Astrocyte (in vitro differentiated cells and primary cell): ENCODE measurements at regions not wholly inside any gene's neighbourhood (a gene's known extent, or its start where the extent isn't known, plus 50 kb on each side); places are given as distances from the start of the nearest gene placed in this dataset.

ENCODE experiments used
- DNase-seq: peaks from one replicate; pipeline ENCODE4 v3.0.0-alpha.2; 2010; ENCODE audit warnings: low read depth
- FAIRE-seq: peaks from 2 replicates; lab custom pipeline; 2011; peaks lifted over from hg19 to GRCh38; lab: Jason Lieb, UNC
- H2AFZ ChIP-seq: 2 replicates; pipeline ENCODE4 v1.6.0; 2012; ENCODE audit warnings: low read depth, low read length, inconsistent platforms
- H3K27ac ChIP-seq: 2 replicates; pipeline ENCODE4 v1.5.1; 2011; ENCODE audit warnings: low read depth, low read length, inconsistent platforms
- H3K27me3 ChIP-seq: 2 replicates; pipeline ENCODE4 v1.6.0; 2011; ENCODE audit warnings: low read length, inconsistent platforms; ENCODE audit not compliant: insufficient read depth
- H3K36me3 ChIP-seq: 2 replicates; pipeline ENCODE4 v1.5.1; 2011; ENCODE audit warnings: low read length, inconsistent platforms; ENCODE audit not compliant: insufficient read depth
- H3K4me1 ChIP-seq: 2 replicates; pipeline ENCODE4 v1.5.1; 2011; ENCODE audit warnings: low read length, inconsistent platforms; ENCODE audit not compliant: insufficient read depth
- H3K4me2 ChIP-seq: 2 replicates; pipeline ENCODE4 v1.6.0; 2012; ENCODE audit warnings: low read length, inconsistent platforms
- H3K4me3 ChIP-seq: 2 replicates; pipeline ENCODE4 v1.5.1; 2011; ENCODE audit warnings: low read depth, mild to moderate bottlenecking, low read length, inconsistent platforms; ENCODE audit not compliant: insufficient read depth
- H3K79me2 ChIP-seq: 2 replicates; pipeline ENCODE4 v1.6.0; 2012; ENCODE audit warnings: mild to moderate bottlenecking, low read length, inconsistent platforms; ENCODE audit not compliant: insufficient read depth
- H3K9ac ChIP-seq: 2 replicates; pipeline ENCODE4 v1.6.0; 2012; ENCODE audit warnings: mild to moderate bottlenecking, low read length, inconsistent platforms
- H3K9me3 ChIP-seq: 2 replicates; pipeline ENCODE4 v1.5.1; 2012; ENCODE audit warnings: low read depth, mild to moderate bottlenecking, low read length, inconsistent platforms; ENCODE audit not compliant: insufficient read depth
- H4K20me1 ChIP-seq: 2 replicates; pipeline ENCODE4 v1.6.0; 2012; ENCODE audit warnings: low read length, inconsistent platforms; ENCODE audit not compliant: insufficient read depth
- H3K27ac Mint-ChIP-seq: one replicate; pipeline ENCODE4 v1.8.0; 2021; ENCODE audit warnings: mild to moderate bottlenecking, mixed read lengths; ENCODE audit not compliant: unreplicated experiment
- H3K27me3 Mint-ChIP-seq: one replicate; pipeline ENCODE4 v1.8.0; 2021; ENCODE audit warnings: low read depth, mixed read lengths; ENCODE audit not compliant: unreplicated experiment
- H3K36me3 Mint-ChIP-seq: one replicate; pipeline ENCODE4 v1.8.0; 2021; ENCODE audit warnings: low read depth, mixed read lengths; ENCODE audit not compliant: unreplicated experiment
- H3K4me1 Mint-ChIP-seq: one replicate; pipeline ENCODE4 v1.8.0; 2021; ENCODE audit warnings: low read depth, mixed read lengths; ENCODE audit not compliant: unreplicated experiment
- H3K4me3 Mint-ChIP-seq: one replicate; pipeline ENCODE4 v1.8.0; 2021; ENCODE audit warnings: mild to moderate bottlenecking, moderate library complexity, mixed read lengths; ENCODE audit not compliant: unreplicated experiment
- H3K9me3 Mint-ChIP-seq: one replicate; pipeline ENCODE4 v1.8.0; 2021; ENCODE audit warnings: mild to moderate bottlenecking, mixed read lengths; ENCODE audit not compliant: unreplicated experiment
- CTCF ChIP-seq: IDR thresholded peaks from 2 replicates; pipeline ENCODE4 v1.5.1; 2011; ENCODE audit warnings: low read depth, mild to moderate bottlenecking, inconsistent platforms, low read length, moderate library complexity; ENCODE audit not compliant: insufficient read depth
- EZH2 ChIP-seq: IDR thresholded peaks from 2 replicates; pipeline ENCODE4 v1.6.1; 2012; ENCODE audit warnings: mild to moderate bottlenecking, low read length, inconsistent platforms; ENCODE audit not compliant: insufficient read depth

GRCh38 chr6:54515013-54515412 is 206.8 kb downstream of the TINAG start:
- no peak overlapping the region for H3K9ac ChIP-seq
- H3K27ac ChIP-seq = no peak overlapping the region
- H3K4me3 Mint-ChIP-seq = no peak overlapping the region
- no peak overlapping the region for H3K27ac Mint-ChIP-seq
- no peaks in the 10 kb centered on the region for H3K9me3 ChIP-seq
- no peaks in the 10 kb centered on the region for H3K36me3 Mint-ChIP-seq
- no peaks in the 10 kb centered on the region for H3K9me3 Mint-ChIP-seq
- no peaks in the 10 kb centered on the region for H4K20me1 ChIP-seq
- DNase-seq (peak; percentile 4), FAIRE-seq (no peak)
- no peaks in the 10 kb centered on the region for H3K27me3 ChIP-seq
- no peak overlapping the region for H3K4me3 ChIP-seq
- H3K27me3 Mint-ChIP-seq = no peaks in the 10 kb centered on the region
- no peaks in the 10 kb centered on the region for H3K79me2 ChIP-seq
- H3K36me3 ChIP-seq = no peaks in the 10 kb centered on the region
- no peak overlapping the region for H3K4me2 ChIP-seq
- H2AFZ ChIP-seq = no peak overlapping the region
- no peaks in the 10 kb centered on the region for H3K4me1 Mint-ChIP-seq
- H3K4me1 ChIP-seq = no peaks in the 10 kb centered on the region
- TF ChIP-seq CTCF = no peak
- TF ChIP-seq EZH2 = no peak

- Mint-ChIP-seq H3K4me1 (no peaks in the 10 kb centered on the region), H3K36me3 (no peaks in the 10 kb centered on the region), H3K27ac (no peak overlapping the region), H3K4me3 (no peak overlapping the region), H3K27me3 (no peaks in the 10 kb centered on the region), H3K9me3 (no peaks in the 10 kb centered on the region)
- no peak overlapping the region for H3K27ac ChIP-seq
- H3K4me1 ChIP-seq = no peaks in the 10 kb centered on the region
- no peak for TF ChIP-seq EZH2
- TF ChIP-seq CTCF = no peak
- H3K9me3 ChIP-seq = no peaks in the 10 kb centered on the region
- H3K36me3 ChIP-seq = no peaks in the 10 kb centered on the region
- FAIRE-seq = no peak
- H3K4me2 ChIP-seq = no peak overlapping the region
- H4K20me1 ChIP-seq = no peaks in the 10 kb centered on the region
- H3K27me3 ChIP-seq = no peaks in the 10 kb centered on the region
- H3K4me3 ChIP-seq = no peak overlapping the region
- no peak overlapping the region for H3K9ac ChIP-seq
- H2AFZ ChIP-seq = no peak overlapping the region
- no peak for DNase-seq
- no peaks in the 10 kb centered on the region for H3K79me2 ChIP-seq
Measured at GRCh38 chr6:54515713-54516112, 207.5 kb downstream of the TINAG start.

DNA sequence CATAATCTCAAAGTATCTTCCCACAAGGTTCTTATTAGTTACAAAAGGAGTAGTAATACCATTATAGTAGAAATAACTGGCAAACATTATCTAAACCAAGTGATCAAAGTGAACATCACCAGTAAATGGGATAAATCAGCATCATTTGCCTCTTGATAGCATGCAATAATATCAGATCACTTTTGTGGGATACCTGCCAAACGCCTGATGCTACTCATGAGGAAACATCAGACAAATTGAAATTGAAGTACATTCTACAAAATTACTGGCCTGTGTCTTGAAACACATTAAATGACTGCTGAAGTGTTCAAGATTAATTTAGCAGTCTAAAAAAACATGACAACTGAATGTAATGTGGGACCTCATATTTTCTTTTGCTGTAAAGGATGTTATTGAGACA is 208.1 kb downstream of the TINAG start:
- no peaks in the 10 kb centered on the region for H3K9me3 Mint-ChIP-seq
- Histone ChIP-seq H3K27ac (no peak overlapping the region), H3K36me3 (no peaks in the 10 kb centered on the region), H3K9me3 (no peaks in the 10 kb centered on the region), H3K27me3 (no peaks in the 10 kb centered on the region), H3K9ac (no peak overlapping the region), H4K20me1 (no peaks in the 10 kb centered on the region), H3K79me2 (no peaks in the 10 kb centered on the region), H3K4me1 (no peaks in the 10 kb centered on the region), H2AFZ (no peak overlapping the region), H3K4me2 (no peak overlapping the region), H3K4me3 (no peak overlapping the region)
- no peaks in the 10 kb centered on the region for H3K27me3 Mint-ChIP-seq
- DNase-seq = no peak
- FAIRE-seq = no peak
- no peak overlapping the region for H3K27ac Mint-ChIP-seq
- no peak overlapping the region for H3K4me3 Mint-ChIP-seq
- H3K4me1 Mint-ChIP-seq = no peaks in the 10 kb centered on the region
- TF ChIP-seq EZH2 (no peak), CTCF (no peak)
- no peaks in the 10 kb centered on the region for H3K36me3 Mint-ChIP-seq
